Brain microvascular endothelial cell (primary cell): ENCODE measurements at regions not wholly inside any gene's neighbourhood (a gene's known extent, or its start where the extent isn't known, plus 50 kb on each side); places are given as distances from the start of the nearest gene placed in this dataset.

Experiments
- DNase-seq: peaks from one replicate; pipeline ENCODE4 v3.0.0-alpha.2; 2020
- H3K27ac ChIP-seq: fragments of 250-450 bp; sonication (Bioruptor Pico); 2 replicates; pipeline ENCODE4 v1.5.1; 2020; ENCODE audit warnings: mild to moderate bottlenecking, moderate library complexity
- H3K27me3 ChIP-seq: fragments of 250-450 bp; sonication (Bioruptor Pico); replicated peaks from 2 replicates; pipeline ENCODE4 v1.5.1; 2020; ENCODE audit warnings: mild to moderate bottlenecking
- H3K36me3 ChIP-seq: fragments of 250-450 bp; sonication (Bioruptor Pico); replicated peaks from 2 replicates; pipeline ENCODE4 v1.5.1; 2020; ENCODE audit warnings: mild to moderate bottlenecking
- H3K4me3 ChIP-seq: 2 replicates; pipeline ENCODE4 v1.5.1; 2011; ENCODE audit warnings: low read depth, mild to moderate bottlenecking, control low read depth, low read length, moderate library complexity
- CTCF ChIP-seq: IDR thresholded peaks from 2 replicates; pipeline ENCODE4 v1.5.1; 2011; ENCODE audit warnings: low read depth, mild to moderate bottlenecking, moderate library complexity, low read length, control low read depth, inconsistent platforms; ENCODE audit errors: missing control alignments
- in situ Hi-C: cut with HindIII; loops from 2 replicates; pipeline ENCODE4 v1.10.0; 2017; ENCODE audit warnings: low sequenced_read_pairs, low pct_ligation_motif_present

GRCh38 chr14:47739541-47739940 lies 64.1 kb upstream of the MDGA2 start:
- H3K36me3 ChIP-seq = no peaks in the 10 kb centered on the region
- no peak overlapping the region for H3K27ac ChIP-seq
- no peak for TF ChIP-seq CTCF
- in situ Hi-C loops = no loop called here
- no peak overlapping the region for H3K4me3 ChIP-seq
- no peaks in the 10 kb centered on the region for H3K27me3 ChIP-seq
- DNase-seq = no peak

- Histone ChIP-seq H3K27ac (no peak overlapping the region), H3K27me3 (no peaks in the 10 kb centered on the region), H3K36me3 (no peaks in the 10 kb centered on the region), H3K4me3 (no peak overlapping the region)
- TF ChIP-seq CTCF = no peak
- no peak for DNase-seq
- in situ Hi-C loops = no loop called here
These were observed 54.9 kb upstream of the MDGA2 start for GRCh38 chr14:47730296-47730695.
